PFSK-1 (cell line): ENCODE measurements at regions not wholly inside any gene's neighbourhood (a gene's known extent, or its start where the extent isn't known, plus 50 kb on each side); places are given as distances from the start of the nearest gene placed in this dataset.

Experiments
- REST ChIP-seq, 2 experiments: IDR thresholded peaks; 2 replicates each; pipeline versions ENCODE4 v1.6.1 to v1.8.0; 2011 to 2012; ENCODE audit warnings: low read depth in 2 of 2, low read length in 2 of 2, control low read depth in 1 of 2, inconsistent platforms in 1 of 2, mild to moderate bottlenecking in 1 of 2, moderate library complexity in 1 of 2; ENCODE audit not compliant: insufficient read depth in 1 of 2
- TAF1 ChIP-seq: IDR thresholded peaks from 2 replicates; pipeline ENCODE4 v1.6.1; 2012; ENCODE audit warnings: low read length, control low read depth, borderline replicate concordance; ENCODE audit not compliant: insufficient read depth

- TF ChIP-seq REST (IDR thresholded peaks at IDR 0.05; ENCODE audit: insufficient read depth in 1 of 2, low read depth in 2 of 2, low read length in 2 of 2) (no peak), TAF1 (no peak)
Measured at GRCh38 chr4:41458689-41459088, 79.3 kb upstream of the LIMCH1 start.
